ENCODE measurements at regions not wholly inside any gene's neighbourhood (a gene's known extent, or its start where the extent isn't known, plus 50 kb on each side); places are given as distances from the start of the nearest gene placed in this dataset.
A peak's percentile ranks its signal among the peaks of the same experiment; 100 is the strongest.

- H3K4me1 Mint-ChIP-seq: no peaks in the 10 kb centered on the region
- H3K27me3 Mint-ChIP-seq (ENCODE audit: low read depth, poor library complexity): no peaks in the 10 kb centered on the region
- no peak overlapping the region for H3K4me3 Mint-ChIP-seq
- no peaks in the 10 kb centered on the region for H3K9me3 Mint-ChIP-seq
- DNase-seq: peak; percentile 1
- H3K36me3 Mint-ChIP-seq (ENCODE audit: low read depth): no peaks in the 10 kb centered on the region
- no peak for TF ChIP-seq CTCF (IDR thresholded peaks at IDR 0.05)
- no peak overlapping the region for H3K27ac Mint-ChIP-seq
Measured at GRCh38 chr11:25899617-25900160, 432.2 kb upstream of the ANO3 start.

GRCh38 chr11:25900814-25901213, 431.1 kb upstream of the ANO3 start:
- Mint-ChIP-seq H3K36me3 (ENCODE audit: low read depth) (no peaks in the 10 kb centered on the region), H3K9me3 (no peaks in the 10 kb centered on the region), H3K27ac (no peak overlapping the region), H3K4me1 (no peaks in the 10 kb centered on the region), H3K4me3 (no peak overlapping the region), H3K27me3 (ENCODE audit: low read depth, poor library complexity) (no peaks in the 10 kb centered on the region)
- no peak for TF ChIP-seq CTCF (IDR thresholded peaks at IDR 0.05)
- DNase-seq: no peak

GRCh38 chr11:25901415-25901814, 430.5 kb upstream of the ANO3 start:
- Mint-ChIP-seq H3K4me1 (no peaks in the 10 kb centered on the region), H3K27me3 (ENCODE audit: low read depth, poor library complexity) (no peaks in the 10 kb centered on the region), H3K27ac (no peak overlapping the region), H3K36me3 (ENCODE audit: low read depth) (no peaks in the 10 kb centered on the region), H3K4me3 (no peak overlapping the region), H3K9me3 (no peaks in the 10 kb centered on the region)
- no peak for TF ChIP-seq CTCF (IDR thresholded peaks at IDR 0.05)
- no peak for DNase-seq

- H3K4me1 Mint-ChIP-seq: no peaks in the 10 kb centered on the region
- no peaks in the 10 kb centered on the region for H3K27me3 Mint-ChIP-seq (ENCODE audit: low read depth, poor library complexity)
- no peak overlapping the region for H3K4me3 Mint-ChIP-seq
- DNase-seq: no peak
- no peaks in the 10 kb centered on the region for H3K36me3 Mint-ChIP-seq (ENCODE audit: low read depth)
- no peak for TF ChIP-seq CTCF (IDR thresholded peaks at IDR 0.05)
- no peak overlapping the region for H3K27ac Mint-ChIP-seq
- no peaks in the 10 kb centered on the region for H3K9me3 Mint-ChIP-seq
Measured at GRCh38 chr11:25902476-25902875, 429.5 kb upstream of the ANO3 start.

- DNase-seq: no peak
- H3K27ac Mint-ChIP-seq: no peak overlapping the region
- no peaks in the 10 kb centered on the region for H3K9me3 Mint-ChIP-seq
- no peak overlapping the region for H3K4me3 Mint-ChIP-seq
- no peaks in the 10 kb centered on the region for H3K36me3 Mint-ChIP-seq (ENCODE audit: low read depth)
- TF ChIP-seq CTCF (IDR thresholded peaks at IDR 0.05): no peak
- no peaks in the 10 kb centered on the region for H3K4me1 Mint-ChIP-seq
- no peaks in the 10 kb centered on the region for H3K27me3 Mint-ChIP-seq (ENCODE audit: low read depth, poor library complexity)
Measured at GRCh38 chr11:25908726-25909125, 423.2 kb upstream of the ANO3 start.

- Mint-ChIP-seq H3K4me3 (no peak overlapping the region), H3K9me3 (no peaks in the 10 kb centered on the region), H3K36me3 (ENCODE audit: low read depth) (no peaks in the 10 kb centered on the region), H3K4me1 (no peaks in the 10 kb centered on the region), H3K27me3 (ENCODE audit: low read depth, poor library complexity) (no peaks in the 10 kb centered on the region), H3K27ac (no peak overlapping the region)
- no peak for DNase-seq
- TF ChIP-seq CTCF (IDR thresholded peaks at IDR 0.05): no peak
Measured at GRCh38 chr11:25910086-25910485, 421.8 kb upstream of the ANO3 start.

Measured in nephron progenitor cell (in vitro differentiated cells).